ENCODE measurements at regions not wholly inside any gene's neighbourhood (a gene's known extent, or its start where the extent isn't known, plus 50 kb on each side); places are given as distances from the start of the nearest gene placed in this dataset.
A peak's percentile ranks its signal among the peaks of the same experiment; 100 is the strongest.

- DNase-seq (ENCODE audit: low read depth) (no peak), FAIRE-seq (no peak)
- no peaks in the 10 kb centered on the region for H3K27me3 Mint-ChIP-seq (ENCODE audit: low read depth, unreplicated experiment)
- Histone ChIP-seq H3K27me3 (ENCODE audit: insufficient read depth, low read length) (no peaks in the 10 kb centered on the region), H3K9ac (ENCODE audit: low read length) (no peak overlapping the region), H3K27ac (ENCODE audit: low read depth, low read length) (no peak overlapping the region), H3K4me3 (ENCODE audit: insufficient read depth, low read depth, low read length) (no peak overlapping the region), H3K36me3 (ENCODE audit: insufficient read depth, low read length) (no peaks in the 10 kb centered on the region), H3K9me3 (ENCODE audit: insufficient read depth, low read depth, low read length) (no peaks in the 10 kb centered on the region), H3K4me2 (ENCODE audit: low read length) (no peak overlapping the region), H2AFZ (ENCODE audit: low read depth, low read length) (no peak overlapping the region), H3K79me2 (ENCODE audit: insufficient read depth, low read length) (no peaks in the 10 kb centered on the region), H3K4me1 (ENCODE audit: insufficient read depth, low read length) (peaks cover 17% of the 10 kb centered on the region), H4K20me1 (ENCODE audit: insufficient read depth, low read length) (no peaks in the 10 kb centered on the region)
- H3K9me3 Mint-ChIP-seq (ENCODE audit: unreplicated experiment) = no peaks in the 10 kb centered on the region
- no peak for TF ChIP-seq EZH2 (IDR thresholded peaks at IDR 0.05; ENCODE audit: insufficient read depth, low read length)
- no peak for TF ChIP-seq CTCF (IDR thresholded peaks at IDR 0.05; ENCODE audit: insufficient read depth, low read depth, low read length)
- H3K36me3 Mint-ChIP-seq (ENCODE audit: low read depth, unreplicated experiment) = peaks cover 3% of the 10 kb centered on the region
- peaks cover 25% of the 10 kb centered on the region for H3K4me1 Mint-ChIP-seq (ENCODE audit: low read depth, unreplicated experiment)
- no peak overlapping the region for H3K27ac Mint-ChIP-seq (ENCODE audit: unreplicated experiment)
- no peak overlapping the region for H3K4me3 Mint-ChIP-seq (ENCODE audit: unreplicated experiment)
These were observed 103.8 kb upstream of the NAA20 start for GRCh38 chr20:19913349-19913748.

GRCh38 chr20:19913927-19914614 is 103.1 kb upstream of the NAA20 start:
- H3K79me2 ChIP-seq (ENCODE audit: insufficient read depth, low read length) = no peaks in the 10 kb centered on the region
- Mint-ChIP-seq H3K9me3 (ENCODE audit: unreplicated experiment) (no peaks in the 10 kb centered on the region), H3K27ac (ENCODE audit: unreplicated experiment) (no peak overlapping the region), H3K4me3 (ENCODE audit: unreplicated experiment) (no peak overlapping the region), H3K36me3 (ENCODE audit: low read depth, unreplicated experiment) (peaks cover 2% of the 10 kb centered on the region), H3K4me1 (ENCODE audit: low read depth, unreplicated experiment) (peaks cover 26% of the 10 kb centered on the region), H3K27me3 (ENCODE audit: low read depth, unreplicated experiment) (no peaks in the 10 kb centered on the region)
- TF ChIP-seq EZH2 (IDR thresholded peaks at IDR 0.05; ENCODE audit: insufficient read depth, low read length) (no peak), CTCF (IDR thresholded peaks at IDR 0.05; ENCODE audit: insufficient read depth, low read depth, low read length) (no peak)
- FAIRE-seq (no peak), DNase-seq (ENCODE audit: low read depth) (peak; percentile 51)
- H3K4me2 ChIP-seq (ENCODE audit: low read length) = peak overlapping the region; percentile 16
- H3K4me3 ChIP-seq (ENCODE audit: insufficient read depth, low read depth, low read length) = no peak overlapping the region
- peaks cover 17% of the 10 kb centered on the region for H3K4me1 ChIP-seq (ENCODE audit: insufficient read depth, low read length)
- no peak overlapping the region for H2AFZ ChIP-seq (ENCODE audit: low read depth, low read length)
- no peaks in the 10 kb centered on the region for H3K27me3 ChIP-seq (ENCODE audit: insufficient read depth, low read length)
- no peaks in the 10 kb centered on the region for H3K9me3 ChIP-seq (ENCODE audit: insufficient read depth, low read depth, low read length)
- no peaks in the 10 kb centered on the region for H3K36me3 ChIP-seq (ENCODE audit: insufficient read depth, low read length)
- H3K27ac ChIP-seq (ENCODE audit: low read depth, low read length) = peak overlapping the region; percentile 32
- no peak overlapping the region for H3K9ac ChIP-seq (ENCODE audit: low read length)
- no peaks in the 10 kb centered on the region for H4K20me1 ChIP-seq (ENCODE audit: insufficient read depth, low read length)

- peaks cover 17% of the 10 kb centered on the region for H3K4me1 ChIP-seq (ENCODE audit: insufficient read depth, low read length)
- no peaks in the 10 kb centered on the region for H3K9me3 ChIP-seq (ENCODE audit: insufficient read depth, low read depth, low read length)
- H3K36me3 ChIP-seq (ENCODE audit: insufficient read depth, low read length) = no peaks in the 10 kb centered on the region
- H2AFZ ChIP-seq (ENCODE audit: low read depth, low read length) = no peak overlapping the region
- no peak for FAIRE-seq
- Mint-ChIP-seq H3K9me3 (ENCODE audit: unreplicated experiment) (no peaks in the 10 kb centered on the region), H3K4me3 (ENCODE audit: unreplicated experiment) (no peak overlapping the region), H3K27me3 (ENCODE audit: low read depth, unreplicated experiment) (no peaks in the 10 kb centered on the region), H3K4me1 (ENCODE audit: low read depth, unreplicated experiment) (peaks cover 25% of the 10 kb centered on the region), H3K36me3 (ENCODE audit: low read depth, unreplicated experiment) (no peaks in the 10 kb centered on the region), H3K27ac (ENCODE audit: unreplicated experiment) (peak overlapping the region; percentile 10)
- peak overlapping the region; percentile 32 for H3K27ac ChIP-seq (ENCODE audit: low read depth, low read length)
- H3K4me2 ChIP-seq (ENCODE audit: low read length) = peak overlapping the region; percentile 16
- H3K79me2 ChIP-seq (ENCODE audit: insufficient read depth, low read length) = no peaks in the 10 kb centered on the region
- no peak for DNase-seq (ENCODE audit: low read depth)
- no peaks in the 10 kb centered on the region for H4K20me1 ChIP-seq (ENCODE audit: insufficient read depth, low read length)
- TF ChIP-seq EZH2 (IDR thresholded peaks at IDR 0.05; ENCODE audit: insufficient read depth, low read length) (no peak), CTCF (IDR thresholded peaks at IDR 0.05; ENCODE audit: insufficient read depth, low read depth, low read length) (no peak)
- H3K27me3 ChIP-seq (ENCODE audit: insufficient read depth, low read length) = no peaks in the 10 kb centered on the region
- no peak overlapping the region for H3K9ac ChIP-seq (ENCODE audit: low read length)
- H3K4me3 ChIP-seq (ENCODE audit: insufficient read depth, low read depth, low read length) = no peak overlapping the region
These were observed 101.9 kb upstream of the NAA20 start for GRCh38 chr20:19915111-19915798.
